GM11168 (cell line): ENCODE measurements at regions not wholly inside any gene's neighbourhood (a gene's known extent, or its start where the extent isn't known, plus 50 kb on each side); places are given as distances from the start of the nearest gene placed in this dataset.

ENCODE experiments used
- in situ Hi-C: fragments of 300-500 bp; cut with MboI; formaldehyde crosslinking; loops from one replicate; pipeline ENCODE4 v1.12.0; 2022; ENCODE audit warnings: low sequenced_read_pairs; ENCODE audit not compliant: unreplicated experiment

GRCh38 chr7:3188946-3189345 lies 112.1 kb upstream of the SDK1 start:
- in situ Hi-C loops: no loop called here

GRCh38 chr7:3191548-3191947 lies 109.5 kb upstream of the SDK1 start:
- in situ Hi-C loops: no loop called here

DNA sequence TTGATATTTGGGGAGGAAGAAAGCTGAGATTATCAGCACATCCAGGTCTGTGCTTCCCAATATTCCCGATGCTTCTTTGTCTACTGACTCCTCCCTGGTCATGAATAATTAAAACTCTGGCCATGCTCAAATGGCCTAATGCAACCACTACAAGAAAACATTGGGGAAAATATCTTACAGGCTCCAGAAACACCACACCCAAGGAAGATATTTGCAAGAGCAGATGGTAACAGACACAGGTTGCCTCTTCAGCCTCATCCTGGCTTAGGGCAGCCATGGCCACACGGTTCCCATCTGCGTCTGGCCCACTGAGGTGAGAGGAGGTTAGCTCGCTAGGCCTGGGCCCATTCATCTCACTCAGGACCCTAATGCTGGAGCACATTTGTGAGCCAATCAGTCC lies 108.4 kb upstream of the SDK1 start:
- in situ Hi-C loops: no loop called here

DNA sequence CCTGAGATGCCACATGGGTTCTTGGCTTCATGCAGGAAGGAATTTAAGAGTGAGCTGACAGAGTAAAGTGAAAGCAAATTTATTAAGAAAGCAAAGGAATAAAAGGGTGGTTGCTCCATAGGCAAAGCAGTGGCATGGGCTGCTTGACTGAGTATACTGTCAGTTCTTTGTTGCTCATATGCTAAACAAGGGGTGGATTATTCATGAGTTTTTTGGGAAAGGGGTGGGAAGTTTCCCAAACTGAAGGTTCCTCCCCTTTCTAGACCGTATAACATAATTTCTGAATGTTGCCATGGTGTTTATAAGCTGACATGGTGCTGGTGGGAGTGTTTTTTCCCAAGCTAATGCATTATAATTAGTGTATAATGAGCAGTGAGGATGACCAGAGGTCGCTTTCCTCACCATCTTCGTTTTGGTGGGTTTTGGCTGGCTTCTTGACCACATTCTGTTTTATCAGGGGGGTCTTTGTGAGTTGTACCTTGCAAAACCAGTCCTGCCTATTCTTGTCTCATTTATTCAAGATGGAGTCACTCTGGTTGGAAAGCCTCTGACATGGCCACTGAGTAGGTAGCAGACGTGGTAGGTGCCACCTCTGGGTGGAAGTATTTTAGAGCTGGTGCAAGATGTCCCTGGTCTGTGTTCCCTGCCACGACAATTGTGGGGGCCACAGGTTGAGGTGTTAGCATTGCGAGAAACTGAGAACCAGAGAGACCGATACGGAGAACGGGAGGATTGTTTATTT lies 107.5 kb upstream of the SDK1 start:
- in situ Hi-C loops: no loop called here

DNA sequence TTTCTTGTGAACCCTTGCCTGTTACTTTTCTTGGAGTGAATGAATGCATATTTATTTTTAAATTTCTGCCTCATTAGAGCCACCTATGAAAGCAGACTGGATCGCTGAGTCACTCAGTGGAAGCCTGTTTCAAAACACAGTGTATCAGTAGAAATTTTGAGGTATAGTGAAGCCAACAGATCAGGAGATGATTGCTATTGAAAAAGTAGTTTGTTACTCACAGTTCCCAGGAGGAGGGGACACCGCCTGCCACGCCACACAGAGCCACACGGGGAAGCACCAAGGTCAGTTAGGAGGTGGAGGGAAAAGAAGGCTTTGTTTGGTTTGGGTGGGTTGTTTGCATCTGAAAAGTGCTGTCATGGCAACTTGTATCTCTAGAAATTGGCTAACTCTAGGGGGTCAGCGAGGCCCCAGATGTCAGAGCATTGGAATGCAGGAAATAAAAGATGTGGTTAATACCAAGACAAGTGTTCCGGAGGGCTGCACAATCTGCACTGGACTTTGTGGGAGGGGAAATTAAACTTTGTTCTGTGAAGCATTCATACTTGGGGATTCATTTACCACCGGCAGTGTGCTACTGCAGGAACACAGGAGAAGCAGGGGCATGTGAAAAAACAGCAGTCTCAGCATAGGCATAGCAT lies 106.4 kb upstream of the SDK1 start:
- in situ Hi-C loops: no loop called here

DNA sequence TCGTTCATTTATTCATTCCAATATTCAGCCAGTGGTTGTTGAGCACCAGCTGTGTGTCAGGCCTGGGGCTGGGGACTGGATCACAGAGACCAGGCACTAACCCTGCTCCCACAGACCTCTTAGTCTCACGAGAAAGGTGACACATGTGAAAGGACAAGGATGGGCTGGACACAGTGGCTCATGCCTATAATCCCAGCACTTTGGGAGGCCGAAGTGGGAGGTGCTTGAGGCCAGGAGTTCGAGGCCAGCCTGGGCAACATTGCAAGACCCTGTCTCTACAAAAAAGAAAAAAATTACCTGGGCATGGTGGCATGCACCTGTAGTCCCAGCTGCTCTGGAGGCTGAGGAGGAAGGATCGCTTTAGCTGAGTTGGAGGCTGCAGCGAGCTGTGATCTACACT lies 105.9 kb upstream of the SDK1 start:
- in situ Hi-C loops: no loop called here

DNA sequence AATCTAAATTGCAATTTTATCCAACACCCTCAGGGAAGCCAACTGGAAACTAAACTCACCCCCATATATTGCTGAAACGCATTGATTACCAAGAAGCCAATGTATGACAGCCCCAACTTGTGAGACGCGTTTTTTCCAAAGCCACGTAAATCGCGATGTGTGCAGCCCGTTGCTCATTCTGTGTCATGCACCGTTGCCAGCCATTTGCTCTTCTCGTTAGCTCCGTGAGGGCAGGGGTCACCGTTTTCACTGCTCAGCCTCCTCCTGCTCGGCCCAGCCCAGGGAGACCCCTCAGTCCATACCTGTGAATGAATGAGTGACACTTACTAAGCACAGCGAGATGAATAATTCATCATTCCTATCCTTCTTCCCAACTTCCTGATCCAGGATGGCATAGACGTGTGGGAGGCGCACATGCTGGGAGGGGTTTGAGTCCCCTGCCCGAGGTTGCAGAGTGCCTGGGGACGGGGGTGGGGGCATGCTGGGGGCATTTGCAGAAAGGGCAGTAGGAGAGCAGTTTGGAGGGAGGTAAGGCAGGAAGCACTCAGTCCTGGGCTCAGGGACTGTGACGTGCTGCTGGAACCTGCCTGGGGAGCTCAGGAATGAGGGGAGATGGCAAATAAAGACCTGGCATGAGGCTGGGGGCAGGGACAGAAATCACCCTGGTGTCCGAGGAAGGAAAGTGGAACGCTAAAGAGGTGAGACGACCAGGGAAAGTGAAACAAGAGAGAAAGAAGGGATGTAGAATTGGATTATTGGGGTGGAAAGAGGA lies 104.2 kb upstream of the SDK1 start:
- in situ Hi-C loops: no loop called here

DNA sequence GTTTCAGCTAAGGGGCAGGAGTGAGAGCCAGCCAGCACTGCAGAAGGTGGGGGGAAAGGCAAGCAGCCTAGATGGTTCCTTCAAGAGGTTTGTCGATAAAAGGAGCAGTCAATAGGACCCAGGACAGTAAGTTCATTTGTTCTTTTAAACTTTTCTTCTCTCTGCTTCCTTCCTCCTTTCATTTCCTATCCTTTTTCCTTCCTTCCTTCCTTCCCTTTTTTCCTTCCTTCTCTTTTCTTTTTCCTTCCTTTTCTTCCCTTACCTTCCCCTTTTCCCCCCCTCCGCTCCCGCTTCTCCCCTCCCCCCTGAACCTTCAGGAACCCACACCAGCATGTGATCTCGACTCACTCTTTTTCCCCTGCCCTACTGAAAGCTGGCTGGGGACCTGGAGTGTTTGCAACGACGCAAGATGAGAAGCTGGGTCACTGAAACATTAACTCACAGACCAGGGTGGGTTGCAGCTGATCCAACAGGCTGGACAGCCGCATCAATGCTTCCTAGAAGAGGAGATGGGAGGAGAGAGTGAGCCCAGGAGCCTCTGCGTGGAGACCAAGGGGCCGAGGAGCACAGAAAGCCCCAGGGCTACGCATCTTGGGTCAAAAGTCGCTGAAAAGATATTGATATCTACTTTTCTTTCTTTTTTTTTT lies 103.4 kb upstream of the SDK1 start:
- in situ Hi-C loops: no loop called here

GRCh38 chr7:3198316-3198715 lies 102.7 kb upstream of the SDK1 start:
- in situ Hi-C loops: no loop called here

DNA sequence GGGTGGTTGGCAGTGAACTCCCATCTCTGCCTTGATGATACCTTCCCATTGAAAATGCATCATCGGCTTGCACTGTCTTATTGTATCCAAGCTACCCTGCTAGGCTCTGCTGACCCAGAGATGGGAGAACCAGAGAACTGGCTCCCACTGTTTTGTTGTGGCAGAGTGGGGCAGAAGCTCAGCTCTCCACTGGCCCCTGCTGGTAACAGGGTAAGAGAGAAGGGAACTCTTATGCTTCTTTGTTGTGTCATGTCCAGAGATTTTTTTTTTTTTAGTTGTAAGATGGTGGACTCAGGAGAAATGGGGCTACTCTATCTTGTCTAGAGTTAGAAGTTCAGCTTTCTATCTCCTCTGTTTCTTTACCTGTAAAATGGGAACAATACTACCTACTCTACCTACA lies 100.5 kb upstream of the SDK1 start:
- in situ Hi-C loops: no loop called here

GRCh38 chr7:3201306-3201705 lies 99.7 kb upstream of the SDK1 start:
- in situ Hi-C loops: no loop called here

DNA sequence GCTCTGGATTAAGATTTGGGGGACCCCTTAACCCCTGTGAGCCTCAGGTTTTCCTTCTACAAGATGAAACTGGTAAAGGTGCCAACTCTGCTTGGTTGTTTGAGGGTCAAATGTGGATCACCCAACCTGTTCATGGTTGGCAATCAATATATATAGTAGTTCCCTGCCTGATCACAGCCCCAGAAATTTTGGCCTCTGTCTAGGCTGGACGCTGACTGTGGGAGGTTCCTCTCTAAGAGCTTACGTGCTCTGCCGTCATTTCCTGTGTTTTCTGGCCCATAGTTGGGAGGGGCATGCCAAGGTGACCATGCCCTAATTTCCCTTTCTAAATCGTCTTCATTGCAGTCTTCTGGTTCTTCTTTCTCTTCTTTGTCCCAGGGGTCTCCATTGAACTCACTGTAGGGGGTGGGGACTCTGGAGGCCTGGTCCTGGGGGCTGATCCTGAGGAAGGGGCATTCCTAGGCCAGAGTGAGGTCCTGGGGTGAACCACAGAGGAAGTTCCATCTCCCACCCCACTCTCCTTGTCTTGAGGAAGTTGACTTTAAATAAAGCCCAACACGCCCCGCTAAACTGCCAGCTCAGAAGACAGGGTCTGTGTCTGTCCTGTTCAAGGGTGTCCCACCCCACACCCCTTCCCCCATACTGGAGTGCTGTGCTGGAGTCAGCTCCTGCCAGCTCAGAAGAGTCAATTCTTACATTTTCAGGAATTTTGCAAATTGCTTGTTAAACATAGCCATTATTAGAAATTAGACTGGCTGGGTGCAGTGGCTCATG lies 98.9 kb upstream of the SDK1 start:
- in situ Hi-C loops: no loop called here

DNA sequence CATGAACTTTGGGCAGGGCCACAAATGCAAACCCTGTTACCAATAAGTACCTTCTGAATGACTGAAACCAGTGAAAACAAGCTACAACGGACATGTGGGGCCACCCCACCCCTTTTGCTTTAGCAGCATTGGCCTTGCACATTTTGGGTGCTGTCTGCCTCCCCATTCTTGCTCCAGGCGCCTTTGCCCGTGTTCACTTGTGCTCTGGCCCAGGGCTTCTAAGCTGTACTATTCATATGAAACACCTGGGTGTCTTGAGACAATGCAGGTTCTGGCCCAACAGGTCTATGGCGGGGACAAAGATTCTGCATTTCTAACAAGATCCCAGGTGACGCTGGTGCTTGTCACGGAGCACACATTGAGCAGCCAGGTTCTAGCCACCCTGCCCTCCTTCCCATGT lies 96.5 kb upstream of the SDK1 start:
- in situ Hi-C loops: no loop called here

DNA sequence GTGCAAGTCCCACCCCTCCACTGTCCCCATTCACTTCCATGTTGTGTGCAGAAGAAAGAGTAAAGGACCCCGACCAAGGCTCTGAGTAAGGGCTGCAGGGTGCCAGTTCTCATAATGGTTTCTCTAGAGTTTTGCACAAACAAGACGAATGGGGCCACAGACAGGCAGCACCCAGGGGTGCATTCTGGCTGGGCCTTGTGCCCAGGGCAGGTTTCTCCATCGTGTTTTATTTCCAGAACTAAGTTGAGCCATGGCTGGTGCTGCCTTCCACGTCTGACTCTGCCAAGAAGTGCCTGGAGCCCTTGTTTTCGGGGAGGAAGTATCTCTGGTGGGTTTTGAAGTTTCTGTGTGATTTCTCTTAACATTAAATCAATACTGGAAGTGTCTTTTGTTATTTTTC lies 95.0 kb upstream of the SDK1 start:
- in situ Hi-C loops: no loop called here

GRCh38 chr7:3206771-3207191 lies 94.3 kb upstream of the SDK1 start:
- in situ Hi-C loops: no loop called here

DNA sequence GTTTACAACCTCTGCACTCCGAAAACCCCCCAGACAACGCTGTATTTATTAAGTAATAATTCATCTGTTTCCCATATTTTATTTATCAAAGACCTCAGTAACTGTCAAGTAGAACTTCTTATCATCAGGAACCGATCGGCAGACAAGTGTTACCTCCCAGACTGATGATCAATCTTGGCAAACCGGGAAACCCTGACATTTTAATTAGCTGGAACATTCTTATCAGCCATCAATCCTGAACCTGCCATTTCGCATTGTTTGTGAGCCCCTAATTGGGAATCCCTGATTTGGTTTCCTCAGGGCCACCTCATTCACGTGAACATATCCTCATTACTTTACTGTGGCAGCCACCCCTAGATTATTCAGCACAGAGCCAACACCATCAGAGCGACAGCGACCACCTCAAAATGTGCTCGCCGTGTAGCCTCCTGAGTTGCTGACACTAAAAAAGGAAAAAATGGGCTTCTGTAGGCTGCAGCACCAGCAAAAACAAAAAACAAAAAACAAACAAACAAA lies 93.6 kb upstream of the SDK1 start:
- in situ Hi-C loops: no loop called here

DNA sequence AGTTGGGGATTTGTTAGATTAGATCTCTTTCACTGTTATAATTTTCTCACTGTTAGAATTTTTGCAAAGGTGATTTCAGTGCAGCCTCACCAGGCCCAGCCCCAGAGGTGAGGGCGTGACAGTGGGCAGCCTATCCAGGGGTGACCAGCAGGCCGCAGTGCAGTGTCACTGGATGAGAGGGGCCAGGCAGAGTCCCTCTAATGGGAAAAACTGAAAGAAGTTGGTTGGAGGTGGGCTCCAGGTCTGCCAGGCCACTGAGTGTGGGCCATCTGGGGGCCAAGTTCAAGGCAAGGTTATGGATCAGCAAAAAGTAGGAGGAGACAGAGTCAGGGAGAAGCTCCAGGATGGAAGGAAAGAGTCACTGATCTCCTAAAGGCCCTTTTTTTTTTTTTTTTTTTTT lies 90.5 kb upstream of the SDK1 start:
- in situ Hi-C loops: no loop called here

GRCh38 chr7:3214090-3214413 lies 87.0 kb upstream of the SDK1 start:
- in situ Hi-C loops: no loop called here

DNA sequence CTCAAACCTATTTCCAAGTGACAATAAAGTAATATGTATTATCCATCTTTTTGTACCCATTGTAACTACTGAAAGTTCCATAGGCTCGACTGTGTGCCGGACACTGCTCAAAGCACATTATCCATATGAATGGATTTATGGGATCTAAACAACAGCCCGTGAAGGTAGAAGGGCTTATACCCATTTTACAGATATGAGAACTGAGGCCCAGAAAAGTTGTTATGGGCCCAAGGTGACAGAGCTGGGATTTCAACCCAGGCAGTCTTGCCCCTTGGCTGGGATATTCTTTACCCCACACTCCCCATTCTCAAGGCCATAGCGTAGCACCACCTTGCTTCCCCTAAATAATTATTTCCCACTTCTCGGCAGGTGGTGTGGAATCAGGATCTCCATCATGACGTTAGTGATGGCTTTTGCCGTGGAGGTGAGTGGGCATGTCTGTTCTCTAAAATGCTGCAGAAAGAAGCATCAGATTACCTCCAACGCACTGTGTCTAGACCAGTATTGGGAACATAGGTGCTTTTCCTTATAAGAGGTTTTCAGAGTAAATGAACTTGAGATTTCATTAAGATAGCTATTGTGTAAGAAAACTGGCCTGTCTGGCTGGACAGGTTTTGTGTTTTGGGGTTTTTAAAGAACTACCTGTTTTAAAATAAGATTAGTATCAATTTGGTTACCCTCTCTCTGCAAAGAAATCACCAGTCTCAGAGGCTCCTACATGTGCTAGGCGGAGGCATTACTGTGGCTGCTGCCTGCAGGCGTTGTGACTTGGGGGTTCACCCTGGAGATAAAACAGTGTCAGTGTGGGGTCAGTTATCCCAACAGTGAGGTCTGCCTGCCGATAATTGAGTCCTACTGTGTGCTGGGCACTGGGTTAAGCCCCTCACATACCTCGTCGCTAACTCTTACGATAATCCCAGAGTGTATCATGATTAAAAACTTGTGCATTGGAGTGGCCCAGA lies 85.1 kb upstream of the SDK1 start:
- in situ Hi-C loops: no loop called here
